ENCODE measurements at regions not wholly inside any gene's neighbourhood (a gene's known extent, or its start where the extent isn't known, plus 50 kb on each side); places are given as distances from the start of the nearest gene placed in this dataset.

- TF ChIP-seq, protein P1, sequence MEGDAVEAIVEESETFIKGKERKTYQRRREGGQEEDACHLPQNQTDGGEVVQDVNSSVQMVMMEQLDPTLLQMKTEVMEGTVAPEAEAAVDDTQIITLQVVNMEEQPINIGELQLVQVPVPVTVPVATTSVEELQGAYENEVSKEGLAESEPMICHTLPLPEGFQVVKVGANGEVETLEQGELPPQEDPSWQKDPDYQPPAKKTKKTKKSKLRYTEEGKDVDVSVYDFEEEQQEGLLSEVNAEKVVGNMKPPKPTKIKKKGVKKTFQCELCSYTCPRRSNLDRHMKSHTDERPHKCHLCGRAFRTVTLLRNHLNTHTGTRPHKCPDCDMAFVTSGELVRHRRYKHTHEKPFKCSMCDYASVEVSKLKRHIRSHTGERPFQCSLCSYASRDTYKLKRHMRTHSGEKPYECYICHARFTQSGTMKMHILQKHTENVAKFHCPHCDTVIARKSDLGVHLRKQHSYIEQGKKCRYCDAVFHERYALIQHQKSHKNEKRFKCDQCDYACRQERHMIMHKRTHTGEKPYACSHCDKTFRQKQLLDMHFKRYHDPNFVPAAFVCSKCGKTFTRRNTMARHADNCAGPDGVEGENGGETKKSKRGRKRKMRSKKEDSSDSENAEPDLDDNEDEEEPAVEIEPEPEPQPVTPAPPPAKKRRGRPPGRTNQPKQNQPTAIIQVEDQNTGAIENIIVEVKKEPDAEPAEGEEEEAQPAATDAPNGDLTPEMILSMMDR (IDR thresholded peaks at IDR 0.05) = no peak
- no peak for TF ChIP-seq EP300 (IDR thresholded peaks at IDR 0.05)
Observed at GRCh38 chr5:153402550-153402949, 87.9 kb upstream of the GRIA1 start.
